Peyer's patch (tissue), 4 donors: ENCODE measurements at regions not wholly inside any gene's neighbourhood (a gene's known extent, or its start where the extent isn't known, plus 50 kb on each side); places are given as distances from the start of the nearest gene placed in this dataset.

ENCODE experiments used
- POLR2A ChIP-seq, 2 donors: fragments of 450-650 bp; IDR thresholded peaks; one replicate each; pipeline ENCODE4 v1.5.1; 2017; ENCODE audit warnings: antibody characterized with exemption in 2 of 2, mild to moderate bottlenecking in 2 of 2, moderate library complexity in 2 of 2
- TF ChIP-seq, protein P1 (sequence below), 6 experiments: fragments of 450-650 bp in 4 of 6; fragments of 200-600 bp in 2 of 6; sonication (generic) in 1 of 6; IDR thresholded peaks; one replicate each; pipeline ENCODE4 v1.5.1; 2017 to 2019; ENCODE audit warnings: antibody characterized with exemption in 6 of 6, mild to moderate bottlenecking in 3 of 6, moderate library complexity in 1 of 6

DNA sequence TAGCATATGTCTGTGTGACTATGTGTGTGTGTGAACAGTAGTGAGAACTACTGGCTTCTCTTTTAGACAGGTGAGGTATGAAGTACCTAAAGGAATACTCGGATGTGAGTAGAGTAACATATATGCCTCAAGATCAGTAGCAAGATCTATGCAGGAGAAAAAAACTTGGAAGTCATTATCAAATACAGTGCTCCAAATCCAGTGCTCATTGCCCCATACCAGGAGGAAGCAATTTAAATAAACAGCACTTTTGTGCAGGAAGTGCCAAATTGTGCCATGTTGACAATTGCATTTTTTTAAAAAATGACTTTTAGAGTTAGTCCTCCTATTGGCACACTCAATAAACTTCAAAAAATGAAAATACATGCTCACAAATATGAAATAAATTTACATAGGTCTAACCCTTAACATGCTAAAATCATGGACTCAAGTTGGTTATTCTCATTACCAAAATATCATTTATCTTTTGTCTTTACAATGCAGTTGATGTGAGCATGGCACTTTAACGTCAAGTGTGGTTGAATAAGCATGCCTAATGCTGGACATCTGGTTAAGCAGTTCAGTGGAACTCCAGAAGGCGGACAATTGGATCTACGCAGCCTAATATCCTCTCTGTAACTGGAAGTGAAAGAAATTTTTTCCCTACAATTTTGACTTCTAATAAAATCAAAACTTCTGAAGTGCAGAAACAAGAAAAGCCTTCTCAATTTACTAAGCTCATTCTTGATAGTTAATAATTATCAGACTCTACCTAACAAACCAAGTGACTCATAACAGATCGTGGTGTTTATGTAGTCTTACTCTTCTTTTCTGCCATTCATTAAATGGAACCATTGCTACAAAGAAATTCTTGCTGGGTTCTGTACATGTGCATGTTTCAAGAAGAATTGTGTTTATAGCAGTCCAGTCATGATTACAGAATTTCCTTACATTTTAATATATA, 195.2 kb downstream of the MDFIC start:
- TF ChIP-seq, protein P1, sequence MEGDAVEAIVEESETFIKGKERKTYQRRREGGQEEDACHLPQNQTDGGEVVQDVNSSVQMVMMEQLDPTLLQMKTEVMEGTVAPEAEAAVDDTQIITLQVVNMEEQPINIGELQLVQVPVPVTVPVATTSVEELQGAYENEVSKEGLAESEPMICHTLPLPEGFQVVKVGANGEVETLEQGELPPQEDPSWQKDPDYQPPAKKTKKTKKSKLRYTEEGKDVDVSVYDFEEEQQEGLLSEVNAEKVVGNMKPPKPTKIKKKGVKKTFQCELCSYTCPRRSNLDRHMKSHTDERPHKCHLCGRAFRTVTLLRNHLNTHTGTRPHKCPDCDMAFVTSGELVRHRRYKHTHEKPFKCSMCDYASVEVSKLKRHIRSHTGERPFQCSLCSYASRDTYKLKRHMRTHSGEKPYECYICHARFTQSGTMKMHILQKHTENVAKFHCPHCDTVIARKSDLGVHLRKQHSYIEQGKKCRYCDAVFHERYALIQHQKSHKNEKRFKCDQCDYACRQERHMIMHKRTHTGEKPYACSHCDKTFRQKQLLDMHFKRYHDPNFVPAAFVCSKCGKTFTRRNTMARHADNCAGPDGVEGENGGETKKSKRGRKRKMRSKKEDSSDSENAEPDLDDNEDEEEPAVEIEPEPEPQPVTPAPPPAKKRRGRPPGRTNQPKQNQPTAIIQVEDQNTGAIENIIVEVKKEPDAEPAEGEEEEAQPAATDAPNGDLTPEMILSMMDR (IDR thresholded peaks at IDR 0.05): no peak
- TF ChIP-seq POLR2A (IDR thresholded peaks at IDR 0.05): no peak
